C4-2B (cell line): ENCODE measurements at regions not wholly inside any gene's neighbourhood (a gene's known extent, or its start where the extent isn't known, plus 50 kb on each side); places are given as distances from the start of the nearest gene placed in this dataset.

Experiments
- ZFX ChIP-seq: fragments of 450-650 bp; IDR thresholded peaks from 2 replicates; pipeline ENCODE4 v1.6.1; 2017
- TF ChIP-seq, protein P1 (sequence below): fragments of 450-650 bp; conservative IDR thresholded peaks from 2 replicates; pipeline ENCODE4 v1.5.1; 2017; ENCODE audit warnings: mild to moderate bottlenecking

DNA sequence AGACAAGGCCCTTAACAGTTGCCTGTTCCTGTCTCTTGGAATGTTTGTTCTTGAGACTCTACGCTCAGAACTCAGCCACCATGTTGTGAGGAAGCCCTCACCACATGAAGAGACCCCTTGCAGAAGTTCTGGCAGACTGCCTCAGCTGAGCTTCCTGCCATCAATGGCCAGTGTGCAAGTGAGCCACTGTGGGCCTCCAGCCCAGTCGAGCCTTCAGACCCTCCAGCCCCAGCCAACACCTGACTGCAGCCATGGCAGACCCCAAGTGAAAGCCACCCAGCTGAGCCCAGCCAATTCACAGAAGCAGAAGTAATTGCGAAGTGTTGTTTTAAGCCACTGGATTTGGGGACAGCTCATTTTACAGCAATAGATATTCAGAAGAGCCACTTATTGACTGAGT lies 78.3 kb downstream of the SNX5 start:
- TF ChIP-seq, protein P1, sequence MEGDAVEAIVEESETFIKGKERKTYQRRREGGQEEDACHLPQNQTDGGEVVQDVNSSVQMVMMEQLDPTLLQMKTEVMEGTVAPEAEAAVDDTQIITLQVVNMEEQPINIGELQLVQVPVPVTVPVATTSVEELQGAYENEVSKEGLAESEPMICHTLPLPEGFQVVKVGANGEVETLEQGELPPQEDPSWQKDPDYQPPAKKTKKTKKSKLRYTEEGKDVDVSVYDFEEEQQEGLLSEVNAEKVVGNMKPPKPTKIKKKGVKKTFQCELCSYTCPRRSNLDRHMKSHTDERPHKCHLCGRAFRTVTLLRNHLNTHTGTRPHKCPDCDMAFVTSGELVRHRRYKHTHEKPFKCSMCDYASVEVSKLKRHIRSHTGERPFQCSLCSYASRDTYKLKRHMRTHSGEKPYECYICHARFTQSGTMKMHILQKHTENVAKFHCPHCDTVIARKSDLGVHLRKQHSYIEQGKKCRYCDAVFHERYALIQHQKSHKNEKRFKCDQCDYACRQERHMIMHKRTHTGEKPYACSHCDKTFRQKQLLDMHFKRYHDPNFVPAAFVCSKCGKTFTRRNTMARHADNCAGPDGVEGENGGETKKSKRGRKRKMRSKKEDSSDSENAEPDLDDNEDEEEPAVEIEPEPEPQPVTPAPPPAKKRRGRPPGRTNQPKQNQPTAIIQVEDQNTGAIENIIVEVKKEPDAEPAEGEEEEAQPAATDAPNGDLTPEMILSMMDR: no peak
- TF ChIP-seq ZFX: no peak
